SK-N-DZ (cell line): ENCODE measurements at regions not wholly inside any gene's neighbourhood (a gene's known extent, or its start where the extent isn't known, plus 50 kb on each side); places are given as distances from the start of the nearest gene placed in this dataset.
"Not testable (repeated sequence)": the region's sequence is repeated elsewhere in the genome, so short reads cannot be mapped to it uniquely, and the experiment has no call there.

Experiments
- DNase-seq: peaks from one replicate; pipeline ENCODE4 v3.0.0-alpha.2; 2015; ENCODE audit warnings: low spot score

GRCh38 chr2:120531365-120531764, 185.4 kb downstream of the INHBB start:
- no peak for DNase-seq

GRCh38 chr2:120531863-120532600, 186.1 kb downstream of the INHBB start:
- no peak for DNase-seq

- no peak for DNase-seq
Observed at GRCh38 chr2:120533625-120534024, 187.7 kb downstream of the INHBB start.

- no peak for DNase-seq
Observed at GRCh38 chr2:120534457-120534856, 188.5 kb downstream of the INHBB start.

GRCh38 chr2:120535081-120535480, 189.1 kb downstream of the INHBB start:
- no peak for DNase-seq

- DNase-seq, result no peak
Observed at GRCh38 chr2:120536141-120536540, 190.2 kb downstream of the INHBB start.

- DNase-seq, result no peak
Observed at GRCh38 chr2:120538691-120539423, 192.9 kb downstream of the INHBB start.

- no peak for DNase-seq
Observed at GRCh38 chr2:120539424-120539936, 193.5 kb downstream of the INHBB start.

- no peak for DNase-seq
Observed at GRCh38 chr2:120539937-120540718, 194.2 kb downstream of the INHBB start.

- DNase-seq, result no peak
Observed at GRCh38 chr2:120540719-120541552, 194.7 kb upstream of the GLI2 start.

- no peak for DNase-seq
Observed at GRCh38 chr2:120541553-120541932, 194.1 kb upstream of the GLI2 start.

- no peak for DNase-seq
Observed at GRCh38 chr2:120541972-120542670, 193.5 kb upstream of the GLI2 start.

- DNase-seq, result no peak
Observed at GRCh38 chr2:120542911-120543527, 192.6 kb upstream of the GLI2 start.

GRCh38 chr2:120543899-120544298, 191.8 kb upstream of the GLI2 start:
- DNase-seq, result no peak

- no peak for DNase-seq
Observed at GRCh38 chr2:120544522-120544921, 191.1 kb upstream of the GLI2 start.

GRCh38 chr2:120545007-120545406, 190.7 kb upstream of the GLI2 start:
- DNase-seq, result not testable (repeated sequence)

GRCh38 chr2:120545521-120546047, 190.1 kb upstream of the GLI2 start:
- peak; percentile 29 for DNase-seq

- peak; percentile 3 for DNase-seq
Observed at GRCh38 chr2:120546048-120546864, 189.4 kb upstream of the GLI2 start.

- no peak for DNase-seq
Observed at GRCh38 chr2:120546865-120547390, 188.7 kb upstream of the GLI2 start.
